HEK293T (cell line): ENCODE measurements at regions not wholly inside any gene's neighbourhood (a gene's known extent, or its start where the extent isn't known, plus 50 kb on each side); places are given as distances from the start of the nearest gene placed in this dataset.

Experiments
- ARNT ChIP-seq: fragments of 450-650 bp; IDR thresholded peaks from 2 replicates; pipeline ENCODE4 v1.6.1; 2017; ENCODE audit warnings: mild to moderate bottlenecking
- FOXA1 ChIP-seq: fragments of 450-650 bp; IDR thresholded peaks from 2 replicates; pipeline ENCODE4 v1.6.1; 2016; ENCODE audit warnings: mild to moderate bottlenecking
- NFRKB ChIP-seq: fragments of 450-650 bp; IDR thresholded peaks from 2 replicates; pipeline ENCODE4 v1.6.1; 2016; ENCODE audit warnings: mild to moderate bottlenecking, moderate library complexity
- SUZ12 ChIP-seq: fragments of 450-650 bp; IDR thresholded peaks from 2 replicates; pipeline ENCODE4 v1.6.1; 2016; ENCODE audit warnings: mild to moderate bottlenecking

DNA sequence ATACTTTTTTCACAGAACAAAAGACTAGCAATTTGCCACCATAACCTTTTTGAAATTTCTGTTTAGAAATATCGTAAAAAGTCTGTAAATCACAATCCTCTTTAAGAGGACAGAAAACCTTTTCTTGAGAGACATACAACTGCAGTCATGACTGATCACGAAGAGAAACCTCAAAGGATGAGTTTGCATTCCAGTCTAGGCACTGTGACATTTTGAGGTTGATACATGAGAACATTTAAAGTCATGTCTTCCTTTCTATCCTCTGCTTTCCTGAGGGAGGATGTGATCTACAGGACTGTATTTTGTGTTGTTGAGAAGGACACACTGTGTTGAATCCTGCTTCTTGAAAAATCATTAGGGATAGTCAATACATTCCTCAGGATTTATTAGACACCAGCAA lies 476.7 kb upstream of the CCDC179 start:
- TF ChIP-seq ARNT (no peak), SUZ12 (no peak), NFRKB (no peak), FOXA1 (no peak)
